Endothelial cell of umbilical vein (primary cell): ENCODE measurements at regions not wholly inside any gene's neighbourhood (a gene's known extent, or its start where the extent isn't known, plus 50 kb on each side); places are given as distances from the start of the nearest gene placed in this dataset.
A peak's percentile ranks its signal among the peaks of the same experiment; 100 is the strongest.

Experiments used
- BruUV-seq: library from RNA; stranded (reverse); fragments of 400-500 nt; replicated peaks from 2 replicates; lab custom pipeline; 2021; lab: Mats Ljungman, UMichigan
- CTCF ChIA-PET: fragments of 300-600, 350-600 bp; sonication (Branson Sonifier 250); formaldehyde crosslinking; loops from one replicate; lab custom pipeline; 2021; ENCODE audit warnings: antibody characterized with exemption, inconsistent platforms; lab: Charles Lee
- POLR2A ChIA-PET: fragments of 300-600, 350-600 bp; sonication (Branson Sonifier 250); formaldehyde crosslinking; loops from one replicate; lab custom pipeline; 2021; ENCODE audit warnings: antibody characterized with exemption, inconsistent platforms; lab: Charles Lee
- DNase-seq: peaks from one replicate; pipeline ENCODE4 v3.0.0-alpha.2; 2011; ENCODE audit warnings: low read depth, low spot score
- FAIRE-seq: peaks from 2 replicates; lab custom pipeline; 2011; peaks lifted over from hg19 to GRCh38; lab: Jason Lieb, UNC
- H2AFZ ChIP-seq: 2 replicates; pipeline ENCODE4 v1.6.0; 2012; ENCODE audit warnings: low read depth, low read length, control low read depth, inconsistent platforms
- H3K27ac ChIP-seq: 2 replicates; pipeline ENCODE4 v1.5.1; 2011; ENCODE audit warnings: low read depth, mild to moderate bottlenecking, control low read depth, low read length, moderate library complexity; ENCODE audit not compliant: insufficient read depth
- H3K27me3 ChIP-seq, 2 experiments: 2 replicates each; pipeline versions ENCODE4 v1.6.0 to v1.6.1; 2011; ENCODE audit warnings: low read length in 2 of 2, mixed read lengths in 1 of 2; ENCODE audit not compliant: control insufficient read depth in 2 of 2, insufficient read depth in 2 of 2
- H3K36me3 ChIP-seq, 2 experiments: 2 replicates in 1 of 2; 3 replicates in 1 of 2; pipeline ENCODE4 v1.5.1; 2011; ENCODE audit warnings: low read length in 2 of 2, mild to moderate bottlenecking in 1 of 2, moderate library complexity in 1 of 2; ENCODE audit not compliant: control insufficient read depth in 2 of 2, insufficient read depth in 2 of 2; ENCODE audit errors: extremely low read depth in 1 of 2
- H3K4me1 ChIP-seq: 3 replicates; pipeline ENCODE4 v1.5.1; 2011; ENCODE audit warnings: mild to moderate bottlenecking, low read length; ENCODE audit not compliant: control insufficient read depth, insufficient read depth; ENCODE audit errors: extremely low read depth
- H3K4me2 ChIP-seq: 2 replicates; pipeline ENCODE4 v1.6.1; 2011; ENCODE audit warnings: low read length, control low read depth, mixed read lengths; ENCODE audit not compliant: insufficient read depth
- H3K4me3 ChIP-seq, 3 experiments: fragments of 200-600 bp in 1 of 3; sonication (generic), shearing (Covaris generic) in 1 of 3; replicated peaks in 1 of 3; 2 replicates each; pipeline ENCODE4 v1.5.1; 2011 to 2016; ENCODE audit warnings: control low read depth in 3 of 3, low read length in 3 of 3, mild to moderate bottlenecking in 2 of 3, inconsistent platforms in 1 of 3, low read depth in 1 of 3, moderate library complexity in 1 of 3; ENCODE audit not compliant: insufficient read depth in 1 of 3
- H3K79me2 ChIP-seq: 2 replicates; pipeline ENCODE4 v1.6.0; 2012; ENCODE audit warnings: low read length, inconsistent platforms; ENCODE audit not compliant: control insufficient read depth, insufficient read depth
- H3K9ac ChIP-seq: replicated peaks from 2 replicates; pipeline ENCODE3; 2011; ENCODE audit warnings: low read length, control low read depth; ENCODE audit not compliant: insufficient read depth; ENCODE audit errors: extremely low read depth
- H3K9me1 ChIP-seq: replicated peaks from 3 replicates; pipeline ENCODE4 v1.6.0; 2011; ENCODE audit warnings: mild to moderate bottlenecking, low read length; ENCODE audit not compliant: control insufficient read depth, insufficient read depth; ENCODE audit errors: extremely low read depth
- H3K9me3 ChIP-seq: replicated peaks from 2 replicates; pipeline ENCODE4 v1.5.1; 2012; ENCODE audit warnings: low read length, inconsistent platforms; ENCODE audit not compliant: control insufficient read depth, insufficient read depth
- H4K20me1 ChIP-seq: replicated peaks from 2 replicates; pipeline ENCODE3; 2011; ENCODE audit warnings: mild to moderate bottlenecking, low read length; ENCODE audit not compliant: control insufficient read depth, insufficient read depth; ENCODE audit errors: extremely low read depth
- EZH2 ChIP-seq: IDR thresholded peaks from 2 replicates; pipeline ENCODE4 v1.6.1; 2012; ENCODE audit warnings: borderline replicate concordance, low read depth, mild to moderate bottlenecking, moderate library complexity, low read length, inconsistent platforms; ENCODE audit not compliant: severe bottlenecking
- FOS ChIP-seq: IDR thresholded peaks from 2 replicates; pipeline ENCODE4 v1.6.1; 2011; ENCODE audit warnings: mild to moderate bottlenecking, low read length, moderate library complexity, borderline replicate concordance; ENCODE audit not compliant: insufficient read depth
- GATA2 ChIP-seq: IDR thresholded peaks from 2 replicates; pipeline ENCODE4 v1.7.0; 2011; ENCODE audit warnings: low read depth, mild to moderate bottlenecking, moderate library complexity, mixed read lengths, low read length; ENCODE audit not compliant: insufficient read length, insufficient read depth
- JUN ChIP-seq: IDR thresholded peaks from 2 replicates; pipeline ENCODE4 v1.6.1; 2011; ENCODE audit warnings: borderline replicate concordance, low read depth; ENCODE audit not compliant: insufficient read length, insufficient read depth
- MYC ChIP-seq: IDR thresholded peaks from one replicate; pipeline ENCODE4 v1.6.1; 2011; ENCODE audit warnings: mild to moderate bottlenecking, low read depth, low read length
- POLR2A ChIP-seq: IDR thresholded peaks from 2 replicates; pipeline ENCODE4 v1.6.1; 2012; ENCODE audit warnings: low read depth, mild to moderate bottlenecking, control low read depth, low read length
- POLR2AphosphoS5 ChIP-seq: IDR thresholded peaks from 2 replicates; pipeline ENCODE4 v1.6.1; 2012; ENCODE audit warnings: low read depth, mild to moderate bottlenecking, control low read depth, low read length, moderate library complexity; ENCODE audit not compliant: insufficient read depth
- dilution Hi-C: fragments of 300-500 bp; cut with MboI; formaldehyde crosslinking; loops from one replicate; pipeline ENCODE4 v1.15.0; 2019; ENCODE audit warnings: low sequenced_read_pairs; ENCODE audit not compliant: extremely low pct_ligation_motif_present
- intact Hi-C: fragments of 100-400 bp; cut with micrococcal nuclease; formaldehyde crosslinking; loops from one replicate; pipeline ENCODE4 v1.10.0; 2022
- TF ChIP-seq, protein P1 (sequence below): IDR thresholded peaks from 2 replicates; pipeline ENCODE4 v1.6.1; 2011; ENCODE audit not compliant: insufficient read depth, insufficient read length
- TF ChIP-seq, protein P2 (sequence below), 2 donors: IDR thresholded peaks; 1 replicate in 1 of 2; 2 replicates in 1 of 2; pipeline ENCODE4 v1.5.1; 2011; ENCODE audit warnings: low read length in 2 of 2, mild to moderate bottlenecking in 2 of 2, moderate library complexity in 2 of 2, control low read depth in 1 of 2, inconsistent platforms in 1 of 2, low read depth in 1 of 2; ENCODE audit not compliant: insufficient read depth in 1 of 2; ENCODE audit errors: extremely low read depth in 1 of 2

DNA sequence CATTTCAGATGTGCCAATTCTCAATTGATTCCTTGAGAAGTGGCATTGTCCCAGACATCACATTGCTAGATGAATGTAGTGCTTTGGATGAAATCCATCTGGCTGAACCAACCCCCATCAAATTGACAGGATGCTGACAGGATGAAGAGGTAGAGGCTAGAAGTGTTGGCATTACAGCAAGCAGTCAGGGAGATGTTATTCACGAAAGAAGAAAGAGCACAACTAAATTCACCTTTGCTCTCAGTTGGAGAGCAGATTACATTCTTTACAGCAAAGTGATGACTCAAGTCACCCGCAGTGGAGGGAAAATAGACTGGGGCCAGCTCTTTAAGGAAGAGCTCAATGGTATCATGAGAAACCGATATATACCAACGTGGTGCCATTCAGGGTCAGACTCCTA lies 259.6 kb downstream of the C4orf33 start:
- BruUV-seq = no TSS peak
- intact Hi-C loops (no loop called here), dilution Hi-C loops (no loop called here)
- Histone ChIP-seq H3K4me3 (no peak overlapping the region), H3K27me3 (no peaks in the 10 kb centered on the region), H4K20me1 (no peaks in the 10 kb centered on the region), H3K9me1 (no peaks in the 10 kb centered on the region), H2AFZ (no peak overlapping the region), H3K9me3 (no peaks in the 10 kb centered on the region), H3K27ac (no peak overlapping the region), H3K79me2 (no peaks in the 10 kb centered on the region), H3K36me3 (no peaks in the 10 kb centered on the region), H3K4me2 (no peak overlapping the region), H3K4me1 (peaks cover 10% of the 10 kb centered on the region), H3K9ac (no peak overlapping the region)
- ChIA-PET CTCF (no interaction called here), POLR2A (no interaction called here)
- FAIRE-seq = no peak
- TF ChIP-seq POLR2A (no peak), FOS (no peak), MYC (no peak), JUN (no peak), GATA2 (no peak)
- TF ChIP-seq, protein P1, sequence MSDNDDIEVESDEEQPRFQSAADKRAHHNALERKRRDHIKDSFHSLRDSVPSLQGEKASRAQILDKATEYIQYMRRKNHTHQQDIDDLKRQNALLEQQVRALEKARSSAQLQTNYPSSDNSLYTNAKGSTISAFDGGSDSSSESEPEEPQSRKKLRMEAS = no peak
- DNase-seq = no peak

DNA sequence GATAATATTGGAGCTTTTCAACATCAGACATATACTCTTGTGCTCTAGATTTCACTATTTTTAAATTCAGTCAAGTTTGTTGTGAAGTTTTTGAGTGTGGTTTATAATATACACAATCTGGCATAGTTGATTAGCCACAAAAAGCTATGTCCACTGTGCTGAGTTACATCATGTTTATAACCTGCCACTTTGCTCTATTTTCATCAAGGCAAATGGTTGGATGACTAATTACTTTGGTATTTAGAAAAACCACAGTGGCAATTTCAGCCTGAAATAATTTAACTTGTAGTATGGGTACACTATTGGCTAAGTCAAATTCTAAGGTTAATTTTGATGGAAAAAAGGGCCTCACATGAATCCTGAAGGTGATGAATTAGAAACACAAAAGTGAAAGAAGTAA lies 262.6 kb downstream of the C4orf33 start:
- peaks cover 20% of the 10 kb centered on the region for H3K4me1 ChIP-seq
- H3K9ac ChIP-seq = no peak overlapping the region
- dilution Hi-C loops = no loop called here
- CTCF ChIA-PET = interaction anchor here (1.1 to 2.4 kb wide), 4 partner anchors 12 to 283 kb away, joined by 4 to 18 read pairs (median 4); no protein-coding TSS in a partner anchor
- H3K9me3 ChIP-seq = no peaks in the 10 kb centered on the region
- H3K4me2 ChIP-seq = no peak overlapping the region
- no peak overlapping the region for H3K4me3 ChIP-seq
- POLR2A ChIA-PET = no interaction called here
- TF ChIP-seq POLR2AphosphoS5 (no peak), JUN (peak; percentile 26), FOS (peak; percentile 52), EZH2 (no peak)
- TF ChIP-seq, protein P2, sequence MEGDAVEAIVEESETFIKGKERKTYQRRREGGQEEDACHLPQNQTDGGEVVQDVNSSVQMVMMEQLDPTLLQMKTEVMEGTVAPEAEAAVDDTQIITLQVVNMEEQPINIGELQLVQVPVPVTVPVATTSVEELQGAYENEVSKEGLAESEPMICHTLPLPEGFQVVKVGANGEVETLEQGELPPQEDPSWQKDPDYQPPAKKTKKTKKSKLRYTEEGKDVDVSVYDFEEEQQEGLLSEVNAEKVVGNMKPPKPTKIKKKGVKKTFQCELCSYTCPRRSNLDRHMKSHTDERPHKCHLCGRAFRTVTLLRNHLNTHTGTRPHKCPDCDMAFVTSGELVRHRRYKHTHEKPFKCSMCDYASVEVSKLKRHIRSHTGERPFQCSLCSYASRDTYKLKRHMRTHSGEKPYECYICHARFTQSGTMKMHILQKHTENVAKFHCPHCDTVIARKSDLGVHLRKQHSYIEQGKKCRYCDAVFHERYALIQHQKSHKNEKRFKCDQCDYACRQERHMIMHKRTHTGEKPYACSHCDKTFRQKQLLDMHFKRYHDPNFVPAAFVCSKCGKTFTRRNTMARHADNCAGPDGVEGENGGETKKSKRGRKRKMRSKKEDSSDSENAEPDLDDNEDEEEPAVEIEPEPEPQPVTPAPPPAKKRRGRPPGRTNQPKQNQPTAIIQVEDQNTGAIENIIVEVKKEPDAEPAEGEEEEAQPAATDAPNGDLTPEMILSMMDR (IDR thresholded peaks at IDR 0.05; ENCODE audit: extremely low read depth in 1 of 2, insufficient read depth in 1 of 2, low read depth in 1 of 2, low read length in 2 of 2) = no peak
- TF ChIP-seq, protein P1 = no peak
- no peak overlapping the region for H3K27ac ChIP-seq
- peak; percentile 82 for FAIRE-seq
- intact Hi-C loops = no loop called here
- no peaks in the 10 kb centered on the region for H4K20me1 ChIP-seq
- no peaks in the 10 kb centered on the region for H3K27me3 ChIP-seq
- BruUV-seq = no TSS peak
- DNase-seq = peak; percentile 57
- no peak overlapping the region for H2AFZ ChIP-seq
- H3K36me3 ChIP-seq = no peaks in the 10 kb centered on the region
- no peaks in the 10 kb centered on the region for H3K9me1 ChIP-seq
- H3K79me2 ChIP-seq = no peaks in the 10 kb centered on the region
